ENCODE measurements at regions not wholly inside any gene's neighbourhood (a gene's known extent, or its start where the extent isn't known, plus 50 kb on each side); places are given as distances from the start of the nearest gene placed in this dataset.

DNA sequence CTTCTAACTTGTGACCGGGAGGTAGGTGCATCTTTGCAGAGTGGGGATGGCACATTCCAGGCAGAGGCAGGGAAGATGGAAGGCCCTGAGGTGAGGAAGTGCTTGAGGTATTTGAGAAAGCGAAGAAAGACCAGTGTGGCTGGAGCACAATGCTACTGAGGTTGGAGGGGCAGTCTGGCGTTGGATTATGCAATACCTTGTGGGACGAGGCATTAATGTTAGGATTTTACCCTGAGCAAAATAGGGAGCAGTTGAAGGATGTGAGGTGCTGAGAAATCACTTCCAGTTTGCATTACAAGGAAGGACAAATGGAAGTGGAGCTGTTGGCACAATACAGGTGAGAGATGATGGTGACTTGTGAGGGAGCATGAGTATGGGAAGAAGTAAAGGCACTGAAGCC lies 145.5 kb downstream of the KCNA5 start:
- 87 to 92% methylated on average over 4 of the region's 4 CpGs for WGBS, 2 donors
- no peaks in the 10 kb centered on the region for H3K9me3 ChIP-seq
- no peak for TF ChIP-seq POLR2A (IDR thresholded peaks at IDR 0.05)
- TF ChIP-seq CTCF (IDR thresholded peaks at IDR 0.05): no peak
- H3K27me3 ChIP-seq: no peaks in the 10 kb centered on the region
- intact Hi-C loops (cut with DNase I): no loop called here
- H3K4me3 ChIP-seq: no peak overlapping the region
- ATAC-seq (no peak), DNase-seq (no peak)
- H3K27ac ChIP-seq: no peak overlapping the region
- no peaks in the 10 kb centered on the region for H3K36me3 ChIP-seq (replicated peaks in 1 of 2; ENCODE audit: insufficient read depth in 1 of 2, low read depth in 2 of 2)
- peaks cover 7% of the 10 kb centered on the region for H3K4me1 ChIP-seq

DNA sequence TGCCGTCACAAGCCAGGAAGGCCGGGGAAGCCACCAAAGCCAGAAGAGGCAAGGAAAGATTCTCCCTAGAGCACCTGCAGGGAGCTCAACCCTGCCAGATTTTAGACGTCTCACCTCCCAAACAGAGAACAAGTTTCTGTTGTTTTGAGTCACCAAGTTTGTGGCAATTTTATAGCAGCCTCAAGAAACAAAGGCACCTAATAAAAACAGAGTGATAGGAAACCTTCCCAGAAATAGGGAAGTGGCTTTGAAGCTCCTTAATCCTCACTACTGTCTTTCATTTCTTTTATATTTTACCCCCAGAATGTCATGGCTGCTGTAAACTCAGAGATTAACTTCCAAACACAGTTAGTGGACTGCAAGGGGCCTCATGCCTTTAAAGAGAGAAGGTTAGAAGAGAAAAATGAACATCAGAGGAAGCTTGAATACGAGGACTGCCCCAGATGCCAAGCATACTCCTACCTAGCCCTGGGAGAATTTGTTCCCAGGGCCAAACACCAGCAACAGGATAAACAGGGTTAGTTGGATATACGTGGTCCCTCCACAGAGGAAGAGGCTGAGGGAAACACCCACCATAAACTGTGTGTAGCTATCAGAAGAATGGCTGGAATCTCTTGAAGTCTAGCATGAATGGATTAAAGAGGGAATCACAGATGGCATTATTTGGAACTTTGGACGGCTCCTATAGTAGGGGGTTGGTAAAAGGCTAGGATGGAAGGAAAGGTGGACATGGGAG lies 148.3 kb downstream of the KCNA5 start:
- DNase-seq (no peak), ATAC-seq (no peak)
- TF ChIP-seq POLR2A (IDR thresholded peaks at IDR 0.05): no peak
- H3K27ac ChIP-seq: no peak overlapping the region
- intact Hi-C loops (cut with DNase I): no loop called here
- 73 to 75% methylated on average over 6 of the region's 6 CpGs for WGBS, 2 donors
- no peaks in the 10 kb centered on the region for H3K36me3 ChIP-seq (replicated peaks in 1 of 2; ENCODE audit: insufficient read depth in 1 of 2, low read depth in 2 of 2)
- no peaks in the 10 kb centered on the region for H3K27me3 ChIP-seq
- no peaks in the 10 kb centered on the region for H3K4me1 ChIP-seq
- no peak overlapping the region for H3K4me3 ChIP-seq
- no peaks in the 10 kb centered on the region for H3K9me3 ChIP-seq

GRCh38 chr12:5192726-5193125 lies 149.0 kb downstream of the KCNA5 start:
- Histone ChIP-seq H3K4me1 (no peaks in the 10 kb centered on the region), H3K9me3 (no peaks in the 10 kb centered on the region), H3K27ac (no peak overlapping the region), H3K36me3 (replicated peaks in 1 of 2; ENCODE audit: insufficient read depth in 1 of 2, low read depth in 2 of 2) (no peaks in the 10 kb centered on the region), H3K4me3 (no peak overlapping the region), H3K27me3 (no peaks in the 10 kb centered on the region)
- TF ChIP-seq CTCF (IDR thresholded peaks at IDR 0.05) (no peak), POLR2A (IDR thresholded peaks at IDR 0.05) (no peak)
- DNase-seq: no peak
- intact Hi-C loops (cut with DNase I): no loop called here
- no peak for ATAC-seq
- WGBS, 2 donors: 80% methylated on average over 2 of the region's 2 CpGs

GRCh38 chr12:5194306-5194705 lies 150.6 kb downstream of the KCNA5 start:
- WGBS, 2 donors: 45 to 51% methylated on average over 2 of the region's 2 CpGs
- TF ChIP-seq CTCF (IDR thresholded peaks at IDR 0.05) (no peak), POLR2A (IDR thresholded peaks at IDR 0.05) (no peak)
- ATAC-seq (no peak), DNase-seq (no peak)
- Histone ChIP-seq H3K27ac (no peak overlapping the region), H3K36me3 (replicated peaks in 1 of 2; ENCODE audit: insufficient read depth in 1 of 2, low read depth in 2 of 2) (no peaks in the 10 kb centered on the region), H3K27me3 (no peaks in the 10 kb centered on the region), H3K4me1 (no peaks in the 10 kb centered on the region), H3K4me3 (no peak overlapping the region), H3K9me3 (no peaks in the 10 kb centered on the region)
- intact Hi-C loops (cut with DNase I): no loop called here

DNA sequence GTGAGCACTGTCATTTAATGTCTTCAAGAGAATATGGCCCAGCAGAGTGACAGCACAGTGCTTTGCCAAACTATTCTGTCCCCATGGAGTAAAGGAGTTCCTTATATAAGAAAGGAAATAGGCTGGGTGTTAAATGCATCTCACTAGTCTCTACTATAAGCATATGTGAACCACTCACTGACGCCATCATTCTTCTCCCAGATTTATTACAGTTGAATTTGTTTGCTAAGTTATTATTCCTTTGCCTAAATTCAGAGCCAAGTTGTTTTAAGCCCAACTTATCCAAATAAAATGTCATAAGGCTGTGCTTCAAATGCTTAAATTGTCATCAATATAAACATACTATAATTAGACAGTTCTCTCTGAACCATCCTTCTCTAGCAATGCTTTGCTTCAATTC lies 151.6 kb downstream of the KCNA5 start:
- DNase-seq: no peak
- no peaks in the 10 kb centered on the region for H3K27me3 ChIP-seq
- H3K9me3 ChIP-seq: no peaks in the 10 kb centered on the region
- intact Hi-C loops (cut with DNase I): no loop called here
- H3K36me3 ChIP-seq (replicated peaks in 1 of 2; ENCODE audit: insufficient read depth in 1 of 2, low read depth in 2 of 2): no peaks in the 10 kb centered on the region
- ATAC-seq: no peak
- no peak overlapping the region for H3K4me3 ChIP-seq
- H3K4me1 ChIP-seq: no peaks in the 10 kb centered on the region
- H3K27ac ChIP-seq: no peak overlapping the region
- 69 to 76% methylated on average over 1 of the region's 1 CpG for WGBS, 2 donors
- TF ChIP-seq CTCF (IDR thresholded peaks at IDR 0.05): no peak
- no peak for TF ChIP-seq POLR2A (IDR thresholded peaks at IDR 0.05)
